Retina (tissue), 1 donor: ENCODE measurements at regions not wholly inside any gene's neighbourhood (a gene's known extent, or its start where the extent isn't known, plus 50 kb on each side); places are given as distances from the start of the nearest gene placed in this dataset.

Source experiments
- DNase-seq: peaks from one replicate; pipeline ENCODE4 v3.0.0-alpha.2; 2016

DNA sequence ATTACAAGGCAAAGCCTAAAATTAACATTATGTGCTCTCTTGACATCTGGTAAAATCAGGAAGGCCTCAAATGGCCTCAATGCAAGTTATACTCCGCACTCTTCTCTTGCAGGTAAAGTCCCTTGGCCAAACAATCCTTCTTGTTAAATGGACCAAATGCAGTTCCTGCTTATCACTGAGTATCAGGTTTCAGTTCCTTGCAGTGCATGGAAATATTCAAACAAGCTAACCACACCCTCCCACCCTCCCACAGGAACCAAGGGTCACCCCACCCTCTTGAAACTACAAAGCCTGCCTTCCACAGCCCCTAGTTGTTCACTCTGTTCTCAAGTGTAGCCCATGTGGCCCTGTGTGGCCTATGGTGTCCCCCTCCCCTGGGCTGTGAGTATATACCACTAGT lies 171.9 kb upstream of the CADPS start:
- no peak for DNase-seq

DNA sequence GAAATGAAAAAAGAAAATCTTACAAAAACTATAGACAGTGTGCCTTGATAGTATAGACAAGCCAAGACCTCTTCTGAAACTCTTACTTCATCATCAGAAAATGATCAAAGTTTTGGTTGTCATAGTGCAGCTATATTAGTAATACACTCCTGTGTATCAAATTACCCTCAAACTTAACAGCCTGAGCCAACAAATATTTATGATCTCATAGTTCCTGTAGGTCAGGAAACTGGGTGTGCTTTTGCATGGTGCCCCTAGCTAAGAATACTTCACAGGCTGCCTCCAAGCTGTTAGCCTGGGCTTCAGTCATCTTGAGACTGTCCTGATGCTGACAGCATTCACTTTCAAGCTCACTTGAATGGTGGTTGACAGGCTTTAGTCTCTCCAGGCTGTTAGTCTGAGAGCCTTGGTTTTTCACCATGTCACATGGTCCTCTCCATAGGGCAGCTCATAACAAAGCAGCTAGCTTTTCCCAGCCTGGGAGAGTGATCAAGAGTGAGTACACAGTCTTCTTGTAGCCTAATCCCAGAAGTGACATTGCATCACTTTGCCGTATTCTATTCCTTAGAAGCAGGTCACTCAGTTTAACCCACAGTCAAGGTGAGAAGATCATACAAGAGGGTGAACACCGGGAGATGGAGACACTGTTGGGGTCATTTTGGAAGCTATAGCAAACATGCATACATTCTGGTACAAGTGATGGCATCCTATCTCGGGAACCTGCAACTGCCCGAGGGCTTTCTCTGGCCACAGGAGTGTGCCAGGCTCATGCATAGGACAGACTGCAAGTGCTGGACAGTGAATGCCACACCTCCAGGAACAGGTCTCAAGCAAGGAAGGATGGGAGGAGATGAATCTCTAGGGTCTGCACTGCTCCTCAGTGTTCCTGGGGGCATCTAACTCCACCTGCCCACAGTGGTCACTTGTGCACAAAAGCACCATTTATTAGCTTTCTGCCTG lies 173.4 kb upstream of the CADPS start:
- no peak for DNase-seq

GRCh38 chr3:63050548-63051177 lies 175.4 kb upstream of the CADPS start:
- no peak for DNase-seq

DNA sequence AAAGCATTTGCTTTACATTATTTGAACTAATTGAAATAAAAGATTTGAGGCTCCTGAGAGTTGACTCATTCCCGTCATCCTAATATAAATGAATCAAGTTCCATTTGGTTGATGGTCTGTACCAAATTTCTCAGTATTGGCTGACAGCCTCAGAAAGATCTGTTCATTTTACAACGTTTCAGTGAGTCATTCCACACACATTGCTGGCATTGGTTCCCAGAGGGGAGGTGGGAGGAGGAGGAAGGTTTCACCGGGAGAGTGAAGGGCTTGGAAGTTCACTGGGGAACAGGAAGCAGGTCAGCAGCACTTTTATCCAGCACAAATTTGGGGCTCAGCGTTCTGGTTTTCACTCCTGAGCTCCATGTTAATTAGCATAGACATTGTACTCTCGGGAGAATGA lies 176.7 kb upstream of the CADPS start:
- DNase-seq: no peak

- DNase-seq: no peak
Observed at GRCh38 chr3:63056932-63057331, 181.7 kb upstream of the CADPS start.

- DNase-seq: no peak
Observed at GRCh38 chr3:63060412-63060811, 185.2 kb upstream of the CADPS start.

GRCh38 chr3:63061449-63061848 lies 186.2 kb upstream of the CADPS start:
- DNase-seq: no peak

DNA sequence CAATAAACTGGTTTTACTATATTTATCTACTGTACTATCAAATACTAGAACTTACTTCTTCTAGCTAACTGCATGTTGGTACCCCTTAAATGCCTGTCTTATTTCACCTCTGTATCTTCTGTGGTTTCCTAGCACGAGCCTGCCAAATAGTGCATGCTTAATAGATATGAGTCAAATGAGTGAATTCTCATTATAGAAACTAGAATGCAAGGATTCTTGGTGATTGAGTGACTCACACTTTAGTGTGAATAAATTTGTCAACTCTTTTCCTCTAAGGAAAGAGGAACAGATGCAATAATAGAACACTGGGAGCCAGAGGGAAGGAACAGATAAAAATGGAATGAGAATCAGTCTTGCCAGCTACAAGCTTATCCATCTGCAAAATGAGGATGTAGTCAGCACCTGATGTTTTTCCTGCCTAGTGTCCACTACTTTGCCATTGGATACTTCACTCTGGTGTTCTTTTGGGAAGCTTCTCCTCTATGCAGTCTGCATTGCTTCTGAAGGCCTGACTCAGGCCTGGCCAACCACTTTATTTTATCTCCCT lies 189.1 kb upstream of the CADPS start:
- no peak for DNase-seq

DNA sequence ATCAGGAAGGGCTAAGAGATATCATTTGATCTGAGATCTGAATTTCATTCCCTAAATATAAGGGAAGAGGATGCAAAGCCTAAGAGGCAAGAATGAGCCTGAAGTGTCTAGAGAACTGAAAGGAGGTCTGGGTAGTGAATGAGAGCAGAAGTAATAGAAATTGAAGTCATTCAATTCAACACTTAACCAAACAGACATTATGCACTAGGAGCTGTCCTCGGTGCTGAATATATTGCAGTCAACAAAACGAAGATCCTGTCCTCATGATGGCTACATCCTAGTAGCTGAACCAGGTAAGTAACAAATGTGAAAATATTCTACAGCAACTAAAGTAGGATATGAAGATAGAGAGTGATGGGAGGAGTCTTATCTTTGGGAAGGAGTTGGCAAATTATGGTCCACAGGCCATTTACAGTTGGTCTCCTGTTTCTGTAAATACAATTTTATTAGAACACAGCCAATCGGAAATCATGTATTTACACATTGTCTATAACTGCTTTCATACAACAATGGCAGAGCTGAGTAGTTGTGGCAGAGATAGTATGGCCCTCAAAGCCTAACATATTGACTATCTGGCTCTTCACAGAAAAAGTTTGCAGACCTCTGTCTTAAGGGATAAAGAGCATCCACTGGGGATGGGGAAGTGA lies 192.9 kb upstream of the CADPS start:
- peak; percentile 20 for DNase-seq

GRCh38 chr3:63069806-63070475 lies 194.7 kb upstream of the CADPS start:
- no peak for DNase-seq

DNA sequence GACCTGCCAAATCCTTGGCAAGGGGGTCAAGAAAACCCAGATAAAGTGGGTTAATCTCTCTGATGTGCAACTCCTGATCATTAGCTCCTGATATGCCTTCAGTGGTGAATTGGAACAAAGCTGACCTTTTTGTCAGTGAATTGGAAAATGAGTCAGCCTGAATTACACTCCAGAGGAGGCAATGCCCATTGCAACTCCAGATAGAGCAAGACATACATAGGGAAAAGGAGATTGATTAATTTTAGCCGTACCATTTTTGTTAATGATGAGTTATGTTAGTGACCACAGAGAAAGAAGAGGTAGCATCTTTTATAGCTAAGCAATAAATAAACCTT lies 195.2 kb upstream of the CADPS start:
- DNase-seq: no peak

GRCh38 chr3:63076357-63076756 lies 201.1 kb upstream of the CADPS start:
- no peak for DNase-seq

DNA sequence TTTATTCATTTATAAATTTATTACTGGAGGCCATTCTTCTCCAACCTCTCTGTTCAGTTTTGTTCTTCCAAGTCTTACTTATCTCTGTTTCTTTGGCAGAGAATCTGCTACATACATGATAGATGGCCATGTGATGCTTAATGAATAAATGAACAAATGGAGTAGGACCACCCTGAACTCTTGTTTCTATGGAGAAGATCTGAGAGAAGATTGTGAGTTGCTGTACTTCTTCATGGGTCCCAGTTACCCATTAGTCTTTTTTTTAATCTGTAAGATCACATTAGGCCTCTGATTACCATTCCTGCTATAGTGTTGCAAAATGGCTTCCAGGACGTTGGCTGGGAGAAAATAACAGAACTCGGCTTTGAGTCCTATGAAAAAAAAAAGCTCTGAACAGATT lies 191.9 kb upstream of the SYNPR start:
- DNase-seq: no peak

- DNase-seq: no peak
Observed at GRCh38 chr3:63089007-63089750, 188.9 kb upstream of the SYNPR start.

DNA sequence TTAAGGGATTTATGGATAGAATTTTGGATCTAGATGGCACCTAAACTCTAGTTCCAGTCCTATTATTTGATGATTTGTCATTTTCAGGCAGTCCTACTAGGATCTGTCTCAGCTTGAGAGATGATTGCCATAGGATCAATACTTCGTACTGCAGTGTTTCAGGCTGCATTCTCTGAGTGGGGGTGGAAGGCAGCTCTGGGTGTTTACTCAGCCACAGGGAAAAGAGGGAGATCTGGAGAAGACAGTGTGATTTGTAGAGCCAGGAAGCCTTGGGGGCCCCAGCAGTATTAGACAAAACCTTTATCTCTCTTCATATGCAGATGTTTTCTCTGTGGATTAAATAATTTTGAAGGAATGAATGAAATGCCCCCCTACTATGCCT lies 188.4 kb upstream of the SYNPR start:
- no peak for DNase-seq

DNA sequence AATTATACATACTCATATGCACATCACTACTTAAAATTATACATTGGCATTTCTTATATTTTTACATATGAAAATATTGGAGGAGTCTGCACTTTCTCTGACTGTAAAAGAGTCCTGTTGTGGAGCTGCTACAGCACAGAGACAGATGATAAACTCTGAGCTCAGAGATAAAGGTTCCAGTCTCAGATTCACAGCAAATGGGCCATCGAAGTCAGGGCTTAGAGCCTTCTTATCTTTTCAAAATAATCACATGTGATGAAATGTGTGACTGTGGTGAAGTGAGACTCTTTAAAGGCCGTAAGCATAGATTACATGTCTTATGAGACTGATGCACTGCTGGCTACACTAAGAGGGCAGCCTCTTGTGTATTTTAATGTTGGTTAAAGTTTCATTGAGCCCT lies 187.5 kb upstream of the SYNPR start:
- DNase-seq: no peak

GRCh38 chr3:63092515-63092914 lies 185.6 kb upstream of the SYNPR start:
- DNase-seq: no peak

- DNase-seq: no peak
Observed at GRCh38 chr3:63094642-63095408, 183.3 kb upstream of the SYNPR start.

GRCh38 chr3:63096248-63097058 lies 181.7 kb upstream of the SYNPR start:
- DNase-seq: no peak

- DNase-seq: no peak
Observed at GRCh38 chr3:63097396-63097795, 180.7 kb upstream of the SYNPR start.

DNA sequence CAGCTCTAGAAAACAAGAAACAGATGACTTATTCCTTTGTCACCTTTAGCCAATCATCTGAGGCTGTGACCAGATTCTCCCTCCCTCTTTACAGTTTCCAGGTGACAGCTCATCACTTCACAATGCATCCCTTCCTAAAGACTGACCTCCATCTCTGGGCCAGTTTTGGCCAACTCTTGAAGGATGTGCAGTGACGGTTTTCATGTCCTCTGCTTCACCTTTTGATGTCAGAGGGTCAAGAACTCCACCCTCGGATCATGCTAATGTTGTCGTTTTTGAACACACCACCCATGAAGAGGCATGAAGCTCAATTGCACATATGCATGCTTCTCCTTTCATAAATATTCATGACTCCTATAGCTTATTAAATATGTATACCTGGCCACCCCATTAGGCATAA lies 161.2 kb upstream of the SYNPR start:
- no peak for DNase-seq
